H1 (cell line): ENCODE measurements at regions not wholly inside any gene's neighbourhood (a gene's known extent, or its start where the extent isn't known, plus 50 kb on each side); places are given as distances from the start of the nearest gene placed in this dataset.

ENCODE experiments used
- CTCF ChIA-PET: fragments of 300-600 bp; sonication (Branson Sonifier 250); formaldehyde crosslinking; loops from one replicate; lab custom pipeline; 2021; ENCODE audit not compliant: partially characterized antibody; lab: Charles Lee
- POLR2A ChIA-PET: fragments of 300-600 bp; sonication (Branson Sonifier 250); formaldehyde crosslinking; loops from one replicate; lab custom pipeline; 2021; ENCODE audit warnings: inconsistent platforms; ENCODE audit not compliant: partially characterized antibody; lab: Charles Lee
- DNase-seq, 2 experiments: peaks; one replicate each; pipeline versions ENCODE4 v3.0.0 to v3.0.0-alpha.2; 2010 to 2022; ENCODE audit warnings: low spot score in 2 of 2, low read depth in 1 of 2, mixed read lengths in 1 of 2
- FAIRE-seq: peaks from 2 replicates; lab custom pipeline; 2011; peaks lifted over from hg19 to GRCh38; lab: Jason Lieb, UNC
- H2AFZ ChIP-seq: 2 replicates; pipeline ENCODE4 v1.8.1; 2012; ENCODE audit warnings: low read length, inconsistent platforms
- H2AK5ac ChIP-seq: 2 replicates; pipeline ENCODE4 v1.6.1; 2013; ENCODE audit warnings: low read depth, low read length
- H2BK120ac ChIP-seq: replicated peaks from 2 replicates; pipeline ENCODE3; 2013; ENCODE audit warnings: low read depth, low read length, inconsistent platforms
- H2BK12ac ChIP-seq: 2 replicates; pipeline ENCODE4 v1.6.1; 2013; ENCODE audit warnings: low read depth, low read length
- H2BK15ac ChIP-seq: 2 replicates; pipeline ENCODE4 v1.6.1; 2013; ENCODE audit warnings: low read length
- H2BK20ac ChIP-seq: 2 replicates; pipeline ENCODE4 v1.6.1; 2013; ENCODE audit warnings: low read length
- H2BK5ac ChIP-seq: 2 replicates; pipeline ENCODE4 v1.6.1; 2013; ENCODE audit warnings: low read depth, low read length
- H3K14ac ChIP-seq: 2 replicates; pipeline ENCODE4 v1.6.1; 2013; ENCODE audit warnings: inconsistent platforms; ENCODE audit not compliant: insufficient read length
- H3K18ac ChIP-seq: 2 replicates; pipeline ENCODE4 v1.6.1; 2013; ENCODE audit warnings: low read length; ENCODE audit errors: extremely low read depth
- H3K23ac ChIP-seq: 2 replicates; pipeline ENCODE4 v1.6.1; 2013; ENCODE audit warnings: inconsistent platforms; ENCODE audit not compliant: insufficient read length
- H3K23me2 ChIP-seq: 2 replicates; pipeline ENCODE4 v1.6.1; 2013; ENCODE audit warnings: low read depth, low read length
- H3K27ac ChIP-seq: 2 replicates; pipeline ENCODE4 v1.6.1; 2011; ENCODE audit warnings: low read depth, low read length, inconsistent platforms
- H3K27me3 ChIP-seq, 4 experiments: replicated peaks in 1 of 4; 1 replicate in 1 of 4; 2 replicates in 3 of 4; pipeline versions ENCODE4 v1.6.1 to v1.8.1; 2011 to 2013; ENCODE audit warnings: low read length in 3 of 4, mild to moderate bottlenecking in 3 of 4, inconsistent platforms in 2 of 4, mixed read lengths in 2 of 4, moderate library complexity in 1 of 4; ENCODE audit not compliant: control insufficient read depth in 3 of 4, insufficient read depth in 3 of 4; ENCODE audit errors: extremely low read depth in 1 of 4
- H3K36me3 ChIP-seq, 4 experiments: 2 replicates each; pipeline versions ENCODE4 v1.6.1 to v1.8.1; 2011 to 2013; ENCODE audit warnings: mild to moderate bottlenecking in 4 of 4, low read length in 3 of 4, moderate library complexity in 2 of 4, control low read depth in 1 of 4, inconsistent platforms in 1 of 4; ENCODE audit not compliant: insufficient read depth in 4 of 4, control insufficient read depth in 2 of 4
- H3K4ac ChIP-seq: replicated peaks from 2 replicates; pipeline ENCODE3; 2013; ENCODE audit warnings: low read length, low read depth, mixed read lengths, inconsistent platforms; ENCODE audit not compliant: insufficient read length
- H3K4me1 ChIP-seq, 4 experiments: replicated peaks in 1 of 4; 1 replicate in 1 of 4; 2 replicates in 3 of 4; pipeline versions ENCODE4 v1.6.1 to v1.8.1; 2011 to 2013; ENCODE audit warnings: low read length in 3 of 4, inconsistent platforms in 2 of 4, mixed read lengths in 1 of 4; ENCODE audit not compliant: insufficient read depth in 4 of 4, control insufficient read depth in 3 of 4
- H3K4me2 ChIP-seq, 2 experiments: 2 replicates each; pipeline versions ENCODE4 v1.6.1 to v1.8.1; 2011 to 2013; ENCODE audit warnings: low read depth in 2 of 2, low read length in 2 of 2, control low read depth in 1 of 2, inconsistent platforms in 1 of 2, mild to moderate bottlenecking in 1 of 2; ENCODE audit not compliant: insufficient read depth in 1 of 2
- H3K4me3 ChIP-seq, 4 experiments: fragments of 200-600, 300-600 bp in 1 of 4; sonication (generic), shearing (Covaris generic), sonication (Bioruptor Twin) in 1 of 4; 2 replicates each; pipeline versions ENCODE4 v1.5.1 to v1.8.1; 2011 to 2016; ENCODE audit warnings: low read length in 4 of 4, low read depth in 3 of 4, control low read depth in 2 of 4, inconsistent platforms in 2 of 4, mild to moderate bottlenecking in 2 of 4, mixed read lengths in 1 of 4, moderate library complexity in 1 of 4; ENCODE audit not compliant: insufficient read depth in 2 of 4; ENCODE audit errors: extremely low read depth in 1 of 4
- H3K56ac ChIP-seq: replicated peaks from 2 replicates; pipeline ENCODE3; 2013; ENCODE audit warnings: low read depth, mild to moderate bottlenecking, mixed read lengths, low read length, inconsistent platforms; ENCODE audit not compliant: insufficient read length
- H3K79me1 ChIP-seq: 2 replicates; pipeline ENCODE4 v1.6.1; 2013; ENCODE audit warnings: low read depth, low read length, control low read depth
- H3K79me2 ChIP-seq, 2 experiments: 2 replicates each; pipeline versions ENCODE4 v1.6.1 to v1.8.1; 2012 to 2013; ENCODE audit warnings: low read length in 2 of 2, mild to moderate bottlenecking in 2 of 2, inconsistent platforms in 1 of 2; ENCODE audit not compliant: insufficient read depth in 2 of 2, control insufficient read depth in 1 of 2
- H3K9ac ChIP-seq, 4 experiments: replicated peaks in 1 of 4; 1 replicate in 1 of 4; 2 replicates in 3 of 4; pipeline versions ENCODE4 v1.6.1 to v1.8.1; 2011 to 2013; ENCODE audit warnings: low read depth in 3 of 4, low read length in 3 of 4, control low read depth in 2 of 4, mild to moderate bottlenecking in 2 of 4, moderate library complexity in 2 of 4, inconsistent platforms in 1 of 4; ENCODE audit errors: extremely low read depth in 1 of 4
- H3K9me3 ChIP-seq, 2 experiments: 2 replicates each; pipeline versions ENCODE4 v1.6.1 to v1.8.1; 2012 to 2013; ENCODE audit warnings: mild to moderate bottlenecking in 2 of 2, moderate library complexity in 2 of 2, control low read depth in 1 of 2, inconsistent platforms in 1 of 2, low read depth in 1 of 2, low read length in 1 of 2, mixed read lengths in 1 of 2; ENCODE audit not compliant: insufficient read depth in 2 of 2
- H4K20me1 ChIP-seq, 2 experiments: replicated peaks in 1 of 2; 2 replicates each; pipeline versions ENCODE3 to v1.8.1; 2011 to 2013; ENCODE audit warnings: inconsistent platforms in 2 of 2, low read length in 2 of 2, mild to moderate bottlenecking in 1 of 2; ENCODE audit not compliant: insufficient read depth in 2 of 2, control insufficient read depth in 1 of 2
- H4K5ac ChIP-seq: 2 replicates; pipeline ENCODE4 v1.6.1; 2013; ENCODE audit warnings: low read length, low read depth, mixed read lengths, inconsistent platforms; ENCODE audit not compliant: insufficient read length
- H4K8ac ChIP-seq: 2 replicates; pipeline ENCODE4 v1.8.0; 2013; ENCODE audit warnings: mild to moderate bottlenecking, moderate library complexity, low read length, inconsistent platforms; ENCODE audit not compliant: insufficient read depth; ENCODE audit errors: extremely low read depth
- H4K91ac ChIP-seq: replicated peaks from 2 replicates; pipeline ENCODE3; 2013; ENCODE audit warnings: low read length, mixed read lengths, inconsistent platforms; ENCODE audit not compliant: insufficient read length
- EGR1 ChIP-seq: IDR thresholded peaks from 2 replicates; pipeline ENCODE4 v1.6.1; 2011; ENCODE audit warnings: low read depth, low read length, borderline replicate concordance
- GABPA ChIP-seq: IDR thresholded peaks from 2 replicates; pipeline ENCODE4 v1.6.1; 2011; ENCODE audit warnings: mild to moderate bottlenecking, low read length, moderate library complexity, borderline replicate concordance; ENCODE audit not compliant: insufficient read depth
- GTF2F1 ChIP-seq: IDR thresholded peaks from 2 replicates; pipeline ENCODE4 v1.6.1; 2012; ENCODE audit warnings: low read depth, low read length, improper control_type of control experiment, borderline replicate concordance
- JUN ChIP-seq: IDR thresholded peaks from 2 replicates; pipeline ENCODE4 v1.6.1; 2011; ENCODE audit warnings: low read depth, mild to moderate bottlenecking, improper control_type of control experiment, low read length
- NANOG ChIP-seq: IDR thresholded peaks from 2 replicates; pipeline ENCODE4 v1.6.1; 2011; ENCODE audit warnings: low read length, low read depth, mild to moderate bottlenecking, inconsistent platforms; ENCODE audit not compliant: insufficient read depth, poor library complexity, severe bottlenecking
- RAD21 ChIP-seq, 2 experiments: IDR thresholded peaks in 1 of 2; conservative IDR thresholded peaks in 1 of 2; 2 replicates each; pipeline ENCODE4 v1.6.1; 2011; ENCODE audit warnings: low read depth in 2 of 2, low read length in 2 of 2, improper control_type of control experiment in 1 of 2, inconsistent platforms in 1 of 2, mild to moderate bottlenecking in 1 of 2, moderate library complexity in 1 of 2
- SAP30 ChIP-seq: fragments of 300-600 bp; sonication (generic); IDR thresholded peaks from 2 replicates; pipeline ENCODE4 v1.7.1; 2012; ENCODE audit warnings: low read length, moderate library complexity, mild to moderate bottlenecking, inconsistent platforms; ENCODE audit not compliant: insufficient read depth, insufficient replicate concordance
- SIX5 ChIP-seq: IDR thresholded peaks from 2 replicates; pipeline ENCODE4 v1.6.1; 2011; ENCODE audit warnings: mild to moderate bottlenecking, low read depth, low read length
- WGBS, 2 experiments: shearing (Covaris generic) in 1 of 2; methylation state at CpG; one replicate each; pipeline versions ENCODE4 v1.1.6 to v1.1.7; 2013 to 2015; ENCODE audit warnings: low lambda C conversion rate in 2 of 2, mixed read lengths in 2 of 2, inconsistent platforms in 1 of 2, low coverage in 1 of 2, missing lambda C conversion rate in 1 of 2; ENCODE audit not compliant: insufficient replicate concordance in 2 of 2, insufficient coverage in 1 of 2, insufficient read length in 1 of 2; ENCODE audit errors: extremely low coverage in 1 of 2, missing lambda C conversion rate in 1 of 2; 5-methylcytosine and 5-hydroxymethylcytosine counted together
- TF ChIP-seq, protein P1 (sequence below): IDR thresholded peaks from 2 replicates; pipeline ENCODE4 v1.6.1; 2012; ENCODE audit warnings: inconsistent platforms
- TF ChIP-seq, protein P2 (sequence below): IDR thresholded peaks from 2 replicates; pipeline ENCODE4 v1.6.1; 2012; ENCODE audit warnings: inconsistent platforms

DNA sequence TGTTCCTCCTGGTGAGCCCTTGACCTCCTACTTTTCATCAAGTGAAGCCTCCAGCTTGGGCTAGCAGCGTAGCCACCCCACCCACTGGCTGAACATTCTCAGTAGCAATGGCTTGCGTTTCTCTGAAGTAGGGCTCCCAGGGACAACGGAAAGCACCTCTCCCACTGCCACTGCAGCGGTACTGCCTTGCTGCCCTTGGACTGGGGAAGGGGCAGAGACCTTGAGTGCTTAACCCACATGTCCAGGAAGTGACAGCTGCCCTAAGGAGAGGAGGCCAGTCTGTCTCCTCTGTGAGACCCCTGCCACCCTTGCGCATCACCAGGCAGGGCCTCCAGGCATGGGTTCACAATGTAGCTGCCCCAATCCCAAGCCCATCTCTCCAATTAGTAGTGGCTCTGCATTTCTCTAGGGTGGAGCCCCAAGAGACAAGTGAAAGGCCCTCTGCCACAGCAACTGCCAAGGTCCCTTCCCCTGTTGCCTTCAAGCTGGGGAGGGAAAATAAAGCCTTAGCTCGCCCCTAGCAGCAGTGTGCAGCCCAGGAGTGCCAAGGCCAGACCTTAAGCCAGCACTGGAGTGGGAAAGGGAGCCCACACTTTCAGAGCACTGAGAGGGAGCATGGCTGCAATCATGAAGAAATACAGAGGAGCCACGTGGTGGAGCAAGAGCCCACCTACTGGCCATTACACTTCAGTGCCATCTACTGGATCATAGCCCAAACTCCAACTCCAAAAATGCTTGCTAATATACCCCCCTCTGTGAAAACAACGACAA, 175.9 kb upstream of the TRPC4 start:
- Histone ChIP-seq H3K27ac (no peak overlapping the region), H3K4me2 (no peak overlapping the region), H2BK15ac (no peak overlapping the region), H3K4me3 (no peak overlapping the region), H3K4me1 (no peaks in the 10 kb centered on the region), H4K5ac (peak overlapping the region; percentile 10), H3K27me3 (no peaks in the 10 kb centered on the region), H4K8ac (no peak overlapping the region; the same call in 1 of the 2 replicates), H3K9me3 (peaks cover 11 to 15% of the 10 kb centered on the region in 2 experiments; a peak in 3 of 4 replicates), H3K23ac (no peak overlapping the region), H3K4ac (no peak overlapping the region), H3K14ac (no peak overlapping the region), H4K20me1 (no peaks in the 10 kb centered on the region), H4K91ac (peak overlapping the region; percentile 62), H3K18ac (peak overlapping the region; percentile 73; the same call in 1 of the 2 replicates), H3K9ac (no peak overlapping the region; a peak in 1 of 7 replicates), H3K23me2 (no peaks in the 10 kb centered on the region), H2BK12ac (peak overlapping the region; percentile 62; the same call in 1 of the 2 replicates), H3K56ac (no peak overlapping the region), H2AK5ac (no peak overlapping the region; the same call in none of the 2 replicates), H2AFZ (no peak overlapping the region), H3K79me1 (no peaks in the 10 kb centered on the region), H2BK120ac (no peak overlapping the region), H3K79me2 (no peaks in the 10 kb centered on the region), H3K36me3 (no peaks in the 10 kb centered on the region; a peak in 1 of 8 replicates), H2BK20ac (no peak overlapping the region), H2BK5ac (no peak overlapping the region; the same call in 1 of the 2 replicates)
- CTCF ChIA-PET, result interaction anchor here (0.6 to 2.4 kb wide), 13 partner anchors 9 to 404 kb away, joined by 3 to 16 read pairs (median 3); partner anchors contain the start of gene TRPC4
- 73% methylated on average over 8 of the region's 8 CpGs; no CpG with 5 or more reads in 1 of the 2 experiments for WGBS, 2 experiments
- FAIRE-seq, result peak; percentile 91
- peak in 1 of 2 experiments; percentile 23 for DNase-seq
- POLR2A ChIA-PET, result no interaction called here
- TF ChIP-seq SAP30 (no peak), EGR1 (no peak), GTF2F1 (peak; percentile 64; the same call in 1 of the 2 replicates), RAD21 (IDR thresholded peaks at IDR 0.05 in 1 of 2, conservative IDR thresholded peaks at IDR 0.05 in 1 of 2; ENCODE audit: low read depth in 2 of 2, low read length in 2 of 2) (peak; percentile 79 to 80), NANOG (no peak), GABPA (no peak), JUN (no peak), SIX5 (no peak)
- TF ChIP-seq, protein P1, sequence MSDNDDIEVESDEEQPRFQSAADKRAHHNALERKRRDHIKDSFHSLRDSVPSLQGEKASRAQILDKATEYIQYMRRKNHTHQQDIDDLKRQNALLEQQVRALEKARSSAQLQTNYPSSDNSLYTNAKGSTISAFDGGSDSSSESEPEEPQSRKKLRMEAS, result peak; percentile 85
- TF ChIP-seq, protein P2, sequence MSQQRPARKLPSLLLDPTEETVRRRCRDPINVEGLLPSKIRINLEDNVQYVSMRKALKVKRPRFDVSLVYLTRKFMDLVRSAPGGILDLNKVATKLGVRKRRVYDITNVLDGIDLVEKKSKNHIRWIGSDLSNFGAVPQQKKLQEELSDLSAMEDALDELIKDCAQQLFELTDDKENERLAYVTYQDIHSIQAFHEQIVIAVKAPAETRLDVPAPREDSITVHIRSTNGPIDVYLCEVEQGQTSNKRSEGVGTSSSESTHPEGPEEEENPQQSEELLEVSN, result peak; percentile 58
